SK-N-MC (cell line): ENCODE measurements at regions not wholly inside any gene's neighbourhood (a gene's known extent, or its start where the extent isn't known, plus 50 kb on each side); places are given as distances from the start of the nearest gene placed in this dataset.

Experiments used
- EZH2 ChIP-seq: fragments of 200-600 bp; sonication (generic); IDR thresholded peaks from one replicate; pipeline ENCODE4 v1.6.1; 2017; ENCODE audit warnings: antibody characterized with exemption
- FOXP2 ChIP-seq: optimal IDR thresholded peaks from 2 replicates; pipeline ENCODE3; 2011; ENCODE audit warnings: mild to moderate bottlenecking, moderate library complexity; ENCODE audit not compliant: insufficient read depth; ENCODE audit errors: extremely low read length, control extremely low read depth
- POLR2AphosphoS5 ChIP-seq: IDR thresholded peaks from 2 replicates; pipeline ENCODE4 v1.6.1; 2012; ENCODE audit warnings: mild to moderate bottlenecking, low read depth, low read length, borderline replicate concordance

GRCh38 chr13:31395090-31395489 is 195.3 kb downstream of the B3GLCT start:
- TF ChIP-seq EZH2 (no peak), POLR2AphosphoS5 (no peak), FOXP2 (no peak)
